ENCODE measurements at regions not wholly inside any gene's neighbourhood (a gene's known extent, or its start where the extent isn't known, plus 50 kb on each side); places are given as distances from the start of the nearest gene placed in this dataset.

DNA sequence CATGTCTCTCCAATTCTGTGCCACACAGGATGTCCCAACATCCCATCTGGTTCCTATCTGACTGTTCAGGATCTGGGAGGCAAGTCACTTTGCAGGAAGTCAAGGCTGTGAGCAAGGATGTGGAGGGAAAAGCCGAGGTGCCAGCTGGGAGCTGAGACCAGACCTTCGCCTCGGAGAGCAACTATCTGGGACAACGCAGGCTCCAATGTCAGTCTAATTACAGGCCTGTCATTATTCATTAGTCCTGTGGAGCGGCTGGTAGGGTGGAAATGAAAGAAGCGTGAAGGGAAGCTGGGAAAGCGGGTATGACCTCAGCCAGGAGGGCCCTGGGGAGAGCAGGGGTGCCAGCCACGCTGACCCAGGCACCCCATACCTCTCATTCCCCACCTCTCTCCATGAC is 147.3 kb downstream of the UNC5CL start:
- no peak for TF ChIP-seq EZH2phosphoT487 (conservative IDR thresholded peaks at IDR 0.05; ENCODE audit: low read length)
- TF ChIP-seq, protein P1, sequence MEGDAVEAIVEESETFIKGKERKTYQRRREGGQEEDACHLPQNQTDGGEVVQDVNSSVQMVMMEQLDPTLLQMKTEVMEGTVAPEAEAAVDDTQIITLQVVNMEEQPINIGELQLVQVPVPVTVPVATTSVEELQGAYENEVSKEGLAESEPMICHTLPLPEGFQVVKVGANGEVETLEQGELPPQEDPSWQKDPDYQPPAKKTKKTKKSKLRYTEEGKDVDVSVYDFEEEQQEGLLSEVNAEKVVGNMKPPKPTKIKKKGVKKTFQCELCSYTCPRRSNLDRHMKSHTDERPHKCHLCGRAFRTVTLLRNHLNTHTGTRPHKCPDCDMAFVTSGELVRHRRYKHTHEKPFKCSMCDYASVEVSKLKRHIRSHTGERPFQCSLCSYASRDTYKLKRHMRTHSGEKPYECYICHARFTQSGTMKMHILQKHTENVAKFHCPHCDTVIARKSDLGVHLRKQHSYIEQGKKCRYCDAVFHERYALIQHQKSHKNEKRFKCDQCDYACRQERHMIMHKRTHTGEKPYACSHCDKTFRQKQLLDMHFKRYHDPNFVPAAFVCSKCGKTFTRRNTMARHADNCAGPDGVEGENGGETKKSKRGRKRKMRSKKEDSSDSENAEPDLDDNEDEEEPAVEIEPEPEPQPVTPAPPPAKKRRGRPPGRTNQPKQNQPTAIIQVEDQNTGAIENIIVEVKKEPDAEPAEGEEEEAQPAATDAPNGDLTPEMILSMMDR (IDR thresholded peaks at IDR 0.05; ENCODE audit: insufficient read depth, low read length, poor library complexity, severe bottlenecking): no peak
